Choroid plexus epithelial cell (primary cell): ENCODE measurements at regions not wholly inside any gene's neighbourhood (a gene's known extent, or its start where the extent isn't known, plus 50 kb on each side); places are given as distances from the start of the nearest gene placed in this dataset.

Experiments used
- DNase-seq: peaks from one replicate; pipeline ENCODE4 v3.0.0-alpha.2; 2010; ENCODE audit warnings: low read depth
- H3K4me3 ChIP-seq: 2 replicates; pipeline ENCODE4 v1.5.1; 2011; ENCODE audit warnings: low read depth, mild to moderate bottlenecking, control low read depth, low read length, moderate library complexity
- TF ChIP-seq, protein P1 (sequence below): conservative IDR thresholded peaks from 2 replicates; pipeline ENCODE4 v1.5.1; 2011; ENCODE audit warnings: low read depth, mild to moderate bottlenecking, control low read depth, inconsistent platforms, low read length, moderate library complexity

DNA sequence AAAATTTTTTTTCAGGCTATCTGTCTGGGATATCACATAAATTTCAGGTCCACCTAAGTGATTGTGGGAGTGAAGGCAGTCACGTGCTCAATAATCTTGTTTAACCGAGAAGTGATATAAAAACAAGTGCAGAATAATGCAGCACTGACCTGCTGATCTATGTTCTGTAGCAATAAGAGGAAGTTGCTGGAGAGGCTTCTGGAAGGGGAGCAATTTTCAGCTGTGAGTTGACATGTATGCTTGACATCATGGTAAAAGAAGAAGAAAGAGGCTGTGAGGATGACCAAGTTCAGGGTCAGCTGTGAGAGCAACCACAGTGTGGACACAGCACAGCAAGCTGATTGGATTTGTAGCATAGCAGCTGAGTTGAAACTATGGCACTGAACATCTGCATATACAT lies 172.0 kb upstream of the PELI2 start:
- DNase-seq, result no peak
- no peak overlapping the region for H3K4me3 ChIP-seq
- TF ChIP-seq, protein P1, sequence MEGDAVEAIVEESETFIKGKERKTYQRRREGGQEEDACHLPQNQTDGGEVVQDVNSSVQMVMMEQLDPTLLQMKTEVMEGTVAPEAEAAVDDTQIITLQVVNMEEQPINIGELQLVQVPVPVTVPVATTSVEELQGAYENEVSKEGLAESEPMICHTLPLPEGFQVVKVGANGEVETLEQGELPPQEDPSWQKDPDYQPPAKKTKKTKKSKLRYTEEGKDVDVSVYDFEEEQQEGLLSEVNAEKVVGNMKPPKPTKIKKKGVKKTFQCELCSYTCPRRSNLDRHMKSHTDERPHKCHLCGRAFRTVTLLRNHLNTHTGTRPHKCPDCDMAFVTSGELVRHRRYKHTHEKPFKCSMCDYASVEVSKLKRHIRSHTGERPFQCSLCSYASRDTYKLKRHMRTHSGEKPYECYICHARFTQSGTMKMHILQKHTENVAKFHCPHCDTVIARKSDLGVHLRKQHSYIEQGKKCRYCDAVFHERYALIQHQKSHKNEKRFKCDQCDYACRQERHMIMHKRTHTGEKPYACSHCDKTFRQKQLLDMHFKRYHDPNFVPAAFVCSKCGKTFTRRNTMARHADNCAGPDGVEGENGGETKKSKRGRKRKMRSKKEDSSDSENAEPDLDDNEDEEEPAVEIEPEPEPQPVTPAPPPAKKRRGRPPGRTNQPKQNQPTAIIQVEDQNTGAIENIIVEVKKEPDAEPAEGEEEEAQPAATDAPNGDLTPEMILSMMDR, result no peak

- no peak for DNase-seq
- TF ChIP-seq, protein P1, result no peak
- H3K4me3 ChIP-seq, result no peak overlapping the region
Measured at GRCh38 chr14:55948399-55948798, 169.8 kb upstream of the PELI2 start.

GRCh38 chr14:55949708-55950107 lies 168.5 kb upstream of the PELI2 start:
- TF ChIP-seq, protein P1, result no peak
- no peak for DNase-seq
- no peak overlapping the region for H3K4me3 ChIP-seq

- TF ChIP-seq, protein P1, result no peak
- no peak overlapping the region for H3K4me3 ChIP-seq
- peak; percentile 34 for DNase-seq
Measured at GRCh38 chr14:55950135-55950534, 168.1 kb upstream of the PELI2 start.

- no peak overlapping the region for H3K4me3 ChIP-seq
- TF ChIP-seq, protein P1, result no peak
- no peak for DNase-seq
Measured at GRCh38 chr14:55951341-55952206, 166.6 kb upstream of the PELI2 start.

DNA sequence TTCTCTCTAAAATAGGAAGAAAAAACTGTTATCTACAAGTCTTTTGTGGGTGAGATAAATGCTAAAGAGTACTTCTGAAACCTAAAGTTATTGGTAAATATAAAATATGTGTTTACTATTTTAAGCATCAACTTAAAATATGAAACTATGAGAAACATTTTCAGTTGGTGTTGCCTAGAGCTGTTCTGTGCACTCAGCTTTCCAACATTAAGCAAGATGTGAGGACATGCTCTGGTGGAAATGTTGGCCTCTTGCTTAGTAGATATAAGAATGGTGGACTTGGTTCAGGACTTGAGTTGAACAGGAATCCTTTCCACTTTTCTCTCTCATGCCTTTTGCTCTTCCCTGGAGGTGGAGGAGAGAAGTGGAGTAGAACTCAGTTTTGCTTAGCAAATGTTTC lies 164.1 kb upstream of the PELI2 start:
- TF ChIP-seq, protein P1, result no peak
- no peak overlapping the region for H3K4me3 ChIP-seq
- DNase-seq, result no peak

GRCh38 chr14:55955175-55955574 lies 163.0 kb upstream of the PELI2 start:
- no peak for DNase-seq
- TF ChIP-seq, protein P1, result no peak
- no peak overlapping the region for H3K4me3 ChIP-seq
